Vagina (tissue), 2 donors: ENCODE measurements at regions not wholly inside any gene's neighbourhood (a gene's known extent, or its start where the extent isn't known, plus 50 kb on each side); places are given as distances from the start of the nearest gene placed in this dataset.

ENCODE experiments used
- POLR2A ChIP-seq, 2 donors: fragments of 450-650 bp; IDR thresholded peaks; one replicate each; pipeline ENCODE4 v1.6.1; 2017; ENCODE audit warnings: antibody characterized with exemption in 2 of 2, mild to moderate bottlenecking in 2 of 2, moderate library complexity in 2 of 2
- POLR2AphosphoS5 ChIP-seq, 2 donors: sonication (generic); formaldehyde crosslinking; IDR thresholded peaks; one replicate each; pipeline ENCODE4 v1.9.0; 2017; ENCODE audit warnings: antibody characterized with exemption in 2 of 2, mild to moderate bottlenecking in 2 of 2, low read depth in 1 of 2; ENCODE audit not compliant: insufficient read depth in 1 of 2
- TF ChIP-seq, protein P1 (sequence below), 3 experiments: fragments of 450-650 bp in 2 of 3; fragments of 200-600 bp in 1 of 3; sonication (generic) in 1 of 3; IDR thresholded peaks; one replicate each; pipeline ENCODE4 v1.5.1; 2017 to 2019; ENCODE audit warnings: antibody characterized with exemption in 3 of 3, mild to moderate bottlenecking in 2 of 3, moderate library complexity in 2 of 3

DNA sequence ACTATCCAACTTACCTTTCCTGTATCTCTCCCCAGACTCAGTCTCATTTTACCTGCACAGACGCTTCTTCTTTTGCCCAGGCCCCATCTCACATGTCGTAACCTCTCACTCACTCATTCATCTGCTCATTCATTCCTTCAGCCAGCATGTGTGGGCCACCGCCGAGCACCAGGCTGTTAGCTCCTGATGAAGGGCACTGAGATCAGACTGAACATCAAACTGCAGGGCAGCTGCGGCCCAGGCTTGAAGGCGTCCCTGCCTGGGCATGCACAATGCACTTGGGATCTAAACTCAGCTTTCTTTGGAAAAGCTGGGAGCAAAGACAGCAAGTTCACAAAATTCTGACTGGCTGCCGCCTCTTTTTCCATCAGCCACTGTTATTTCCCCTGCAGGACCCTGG lies 1456.3 kb downstream of the BRD1 start:
- no peak for TF ChIP-seq POLR2A (IDR thresholded peaks at IDR 0.05)
- TF ChIP-seq, protein P1, sequence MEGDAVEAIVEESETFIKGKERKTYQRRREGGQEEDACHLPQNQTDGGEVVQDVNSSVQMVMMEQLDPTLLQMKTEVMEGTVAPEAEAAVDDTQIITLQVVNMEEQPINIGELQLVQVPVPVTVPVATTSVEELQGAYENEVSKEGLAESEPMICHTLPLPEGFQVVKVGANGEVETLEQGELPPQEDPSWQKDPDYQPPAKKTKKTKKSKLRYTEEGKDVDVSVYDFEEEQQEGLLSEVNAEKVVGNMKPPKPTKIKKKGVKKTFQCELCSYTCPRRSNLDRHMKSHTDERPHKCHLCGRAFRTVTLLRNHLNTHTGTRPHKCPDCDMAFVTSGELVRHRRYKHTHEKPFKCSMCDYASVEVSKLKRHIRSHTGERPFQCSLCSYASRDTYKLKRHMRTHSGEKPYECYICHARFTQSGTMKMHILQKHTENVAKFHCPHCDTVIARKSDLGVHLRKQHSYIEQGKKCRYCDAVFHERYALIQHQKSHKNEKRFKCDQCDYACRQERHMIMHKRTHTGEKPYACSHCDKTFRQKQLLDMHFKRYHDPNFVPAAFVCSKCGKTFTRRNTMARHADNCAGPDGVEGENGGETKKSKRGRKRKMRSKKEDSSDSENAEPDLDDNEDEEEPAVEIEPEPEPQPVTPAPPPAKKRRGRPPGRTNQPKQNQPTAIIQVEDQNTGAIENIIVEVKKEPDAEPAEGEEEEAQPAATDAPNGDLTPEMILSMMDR (IDR thresholded peaks at IDR 0.05) = no peak
- no peak for TF ChIP-seq POLR2AphosphoS5 (IDR thresholded peaks at IDR 0.05; ENCODE audit: insufficient read depth in 1 of 2, low read depth in 1 of 2)
